Sigmoid colon (tissue), 4 donors: ENCODE measurements at regions not wholly inside any gene's neighbourhood (a gene's known extent, or its start where the extent isn't known, plus 50 kb on each side); places are given as distances from the start of the nearest gene placed in this dataset.

ENCODE experiments used
- CTCF ChIP-seq, 4 experiments: fragments of 450-650 bp in 3 of 4; fragments of 200-600 bp in 1 of 4; IDR thresholded peaks; one replicate each; pipeline ENCODE4 v1.5.1; 2016 to 2019; ENCODE audit warnings: antibody characterized with exemption in 4 of 4, mild to moderate bottlenecking in 3 of 4, moderate library complexity in 2 of 4
- EP300 ChIP-seq, 4 donors: sonication (generic); formaldehyde crosslinking; IDR thresholded peaks; one replicate each; pipeline ENCODE4 v1.6.1; 2017; ENCODE audit warnings: antibody characterized with exemption in 4 of 4
- POLR2AphosphoS5 ChIP-seq, 4 donors: sonication (generic); formaldehyde crosslinking; IDR thresholded peaks; one replicate each; pipeline ENCODE4 v1.6.1; 2017; ENCODE audit warnings: antibody characterized with exemption in 4 of 4

- TF ChIP-seq CTCF (IDR thresholded peaks at IDR 0.05) (no peak), POLR2AphosphoS5 (IDR thresholded peaks at IDR 0.05) (no peak), EP300 (IDR thresholded peaks at IDR 0.05) (no peak)
These were observed 107.1 kb downstream of the TMEM170B start for GRCh38 chr6:11644601-11645000.
